PC-9 (cell line): ENCODE measurements at regions not wholly inside any gene's neighbourhood (a gene's known extent, or its start where the extent isn't known, plus 50 kb on each side); places are given as distances from the start of the nearest gene placed in this dataset.

Source experiments
- CTCF ChIP-seq: fragments of 200-600 bp; sonication (generic); conservative IDR thresholded peaks from 2 replicates; pipeline ENCODE4 v1.6.1; 2017; ENCODE audit warnings: mixed run types, antibody characterized with exemption, mild to moderate bottlenecking, moderate library complexity
- EZH2 ChIP-seq: fragments of 200-600 bp; sonication (generic); IDR thresholded peaks from 2 replicates; pipeline ENCODE4 v1.8.0; 2017; ENCODE audit warnings: antibody characterized with exemption, low read depth

DNA sequence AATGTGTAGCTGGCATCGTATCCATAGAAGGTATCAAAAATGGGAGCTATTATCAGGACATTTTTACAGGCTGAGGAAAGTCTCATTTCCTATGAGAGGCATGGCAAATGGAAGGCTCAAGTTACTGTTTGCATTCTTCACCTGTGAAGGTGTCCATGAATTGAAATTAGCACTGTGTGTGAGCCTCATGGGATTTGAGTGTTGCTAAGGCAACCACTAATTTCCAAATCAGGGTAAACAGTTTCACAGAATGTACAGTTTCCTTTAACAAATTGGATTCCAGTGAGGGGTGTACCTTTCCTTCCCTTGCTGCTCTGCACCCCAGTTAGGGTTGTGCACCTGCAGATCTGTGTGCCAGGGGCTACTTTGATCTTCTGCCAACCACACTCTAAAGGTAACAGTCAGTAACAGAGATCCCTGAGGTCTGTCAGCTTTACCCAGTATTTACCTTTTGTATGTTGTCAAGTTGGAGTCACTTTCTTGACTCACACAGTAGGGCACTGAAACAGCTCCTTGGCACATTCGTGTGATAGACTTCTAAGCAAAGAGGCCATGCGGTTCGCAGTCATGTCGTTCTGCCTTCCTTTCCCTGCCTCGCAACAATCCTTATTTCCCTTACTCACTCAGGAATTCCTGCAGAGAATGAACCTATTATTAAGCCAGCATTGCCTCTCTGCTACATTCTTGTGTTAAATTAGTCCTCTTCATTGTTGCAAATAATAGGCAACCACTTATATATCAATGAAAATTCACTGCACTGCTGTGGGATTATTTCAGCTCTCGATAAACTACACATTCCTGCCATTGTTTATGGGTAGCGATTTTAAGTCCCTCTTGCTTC is 129.8 kb upstream of the GBE1 start:
- TF ChIP-seq CTCF (no peak), EZH2 (no peak)
